Kidney (tissue), 13 donors: ENCODE measurements at regions not wholly inside any gene's neighbourhood (a gene's known extent, or its start where the extent isn't known, plus 50 kb on each side); places are given as distances from the start of the nearest gene placed in this dataset.

Source experiments
- DNase-seq, 5 donors: peaks; one replicate each; pipeline ENCODE4 v3.0.0-alpha.2; 2013 to 2020
- FAIRE-seq: peaks from 2 replicates; lab custom pipeline; 2012; peaks lifted over from hg19 to GRCh38; lab: Jason Lieb, UNC
- H3K27ac ChIP-seq, 2 donors: one replicate each; pipeline ENCODE4 v1.7.0; 2013; ENCODE audit warnings: low read depth in 2 of 2, low read length in 2 of 2, inconsistent platforms in 1 of 2
- H3K27me3 ChIP-seq: one replicate; pipeline ENCODE4 v1.7.1; 2013; ENCODE audit warnings: low read length, inconsistent platforms; ENCODE audit not compliant: control insufficient read depth, insufficient read depth
- H3K36me3 ChIP-seq, 3 donors: one replicate each; pipeline versions ENCODE4 v1.7.0 to v1.7.1; 2013; ENCODE audit warnings: low read length in 3 of 3, control low read depth in 1 of 3, inconsistent platforms in 1 of 3; ENCODE audit not compliant: insufficient read depth in 3 of 3, control insufficient read depth in 2 of 3
- H3K4me1 ChIP-seq, 3 donors: one replicate each; pipeline versions ENCODE4 v1.7.0 to v1.7.1; 2013; ENCODE audit warnings: low read length in 3 of 3, inconsistent platforms in 1 of 3, low read depth in 1 of 3; ENCODE audit not compliant: control insufficient read depth in 2 of 3, insufficient read depth in 2 of 3
- H3K4me3 ChIP-seq, 3 donors: one replicate each; pipeline versions ENCODE4 v1.7.0 to v1.8.1; 2013; ENCODE audit warnings: low read length in 3 of 3, control low read depth in 1 of 3, inconsistent platforms in 1 of 3
- H3K9ac ChIP-seq, 3 donors: one replicate each; pipeline versions ENCODE4 v1.7.0 to v1.7.1; 2013; ENCODE audit warnings: low read length in 3 of 3, control low read depth in 1 of 3, inconsistent platforms in 1 of 3
- H3K9me3 ChIP-seq, 3 donors: one replicate each; pipeline versions ENCODE4 v1.7.0 to v1.7.1; 2013; ENCODE audit warnings: low read length in 3 of 3, control low read depth in 1 of 3, inconsistent platforms in 1 of 3; ENCODE audit not compliant: control insufficient read depth in 2 of 3, insufficient read depth in 1 of 3
- CTCF ChIP-seq: IDR thresholded peaks from 3 replicates; pipeline ENCODE4 v1.5.1; 2012; ENCODE audit warnings: mild to moderate bottlenecking, moderate library complexity, borderline replicate concordance; ENCODE audit not compliant: insufficient read depth; ENCODE audit errors: extremely low read depth
- intact Hi-C: fragments of 100-400 bp; cut with DNase I; formaldehyde crosslinking; loops from one replicate; pipeline ENCODE4 v1.11.1; 2022
- donor health status: control.
- donor health status: control.
- donor health status: control.
- donor health status: control.
- donor health status: control.
- donor health status: DM: yes; HTN: yes; CAD: no.
- donor health status: Normal renal cell carcinoma (clear cell type).

GRCh38 chr2:12302691-12303090, 414.0 kb upstream of the TRIB2 start:
- H3K27me3 ChIP-seq: no peaks in the 10 kb centered on the region
- peaks cover 0 to 3% (median 3%) of the 10 kb centered on the region in 3 donors for H3K4me1 ChIP-seq
- FAIRE-seq (no peak), DNase-seq (no peak)
- H3K4me3 ChIP-seq: no peak overlapping the region
- H3K36me3 ChIP-seq: no peaks in the 10 kb centered on the region
- peak overlapping the region in 1 of 2 donors; percentile 24 for H3K27ac ChIP-seq
- no peak overlapping the region for H3K9ac ChIP-seq
- intact Hi-C loops: no loop called here
- H3K9me3 ChIP-seq: no peaks in the 10 kb centered on the region
- no peak for TF ChIP-seq CTCF

GRCh38 chr2:12303181-12304030, 413.3 kb upstream of the TRIB2 start:
- no peak overlapping the region for H3K4me3 ChIP-seq
- peak overlapping the region in 1 of 2 donors; percentile 69 for H3K27ac ChIP-seq
- intact Hi-C loops: no loop called here
- H3K36me3 ChIP-seq: no peaks in the 10 kb centered on the region
- H3K9ac ChIP-seq: no peak overlapping the region
- H3K4me1 ChIP-seq: peaks cover 0 to 3% (median 3%) of the 10 kb centered on the region in 3 donors
- H3K9me3 ChIP-seq: no peaks in the 10 kb centered on the region
- peak in 2 of 5 donors; percentile 27 to 62 for DNase-seq
- TF ChIP-seq CTCF: no peak
- no peak for FAIRE-seq
- H3K27me3 ChIP-seq: no peaks in the 10 kb centered on the region

- no peak for FAIRE-seq
- DNase-seq: peak in 2 of 5 donors; percentile 30 to 48
- intact Hi-C loops: no loop called here
- Histone ChIP-seq H3K27ac (peak overlapping the region; percentile 13 to 26), H3K36me3 (no peaks in the 10 kb centered on the region), H3K9ac (no peak overlapping the region), H3K9me3 (no peaks in the 10 kb centered on the region), H3K4me3 (no peak overlapping the region), H3K27me3 (no peaks in the 10 kb centered on the region), H3K4me1 (peaks cover 0 to 3% (median 3%) of the 10 kb centered on the region in 3 donors)
- TF ChIP-seq CTCF: no peak
Observed at GRCh38 chr2:12304564-12305171, 412.1 kb upstream of the TRIB2 start.
